Epithelial cell of proximal tubule (primary cell): ENCODE measurements at regions not wholly inside any gene's neighbourhood (a gene's known extent, or its start where the extent isn't known, plus 50 kb on each side); places are given as distances from the start of the nearest gene placed in this dataset.

Experiments
- DNase-seq: peaks from one replicate; pipeline ENCODE4 v3.0.0-alpha.2; 2011; ENCODE audit warnings: low read depth
- H3K4me3 ChIP-seq: 2 replicates; pipeline ENCODE4 v1.5.1; 2011; ENCODE audit warnings: low read depth, mild to moderate bottlenecking, low read length
- CTCF ChIP-seq: conservative IDR thresholded peaks from 2 replicates; pipeline ENCODE4 v1.5.1; 2012; ENCODE audit warnings: low read depth, mild to moderate bottlenecking, low read length

DNA sequence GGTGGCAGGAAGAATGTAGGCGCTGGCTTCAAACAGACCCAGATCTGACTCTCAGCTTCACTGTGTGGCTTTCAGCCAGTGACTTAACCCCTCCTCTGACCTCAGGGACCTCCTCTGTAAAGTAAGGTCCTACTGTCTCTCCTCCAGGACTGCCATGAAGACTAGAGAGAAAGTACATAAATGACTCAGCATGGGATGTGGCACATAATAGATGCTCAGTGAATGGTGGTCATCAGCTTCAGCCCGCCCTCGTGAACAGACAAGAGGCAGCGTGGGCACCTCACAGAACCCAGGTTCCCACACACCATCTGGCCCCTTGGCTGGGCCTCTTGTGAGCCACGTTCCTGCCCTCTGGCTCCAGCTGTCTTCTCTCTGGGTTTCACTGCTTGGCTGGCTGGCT is 126.0 kb downstream of the SYF2 start:
- no peak for TF ChIP-seq CTCF
- DNase-seq: no peak
- no peak overlapping the region for H3K4me3 ChIP-seq

GRCh38 chr1:25105836-25106235 is 126.5 kb downstream of the SYF2 start:
- no peak for TF ChIP-seq CTCF

GRCh38 chr1:25104932-25105561 is 127.3 kb downstream of the SYF2 start:
- H3K4me3 ChIP-seq: no peak overlapping the region
- DNase-seq: no peak
- TF ChIP-seq CTCF: no peak

More at GRCh38 chr1:25105836-25106235, 126.5 kb downstream of the SYF2 start:
- no peak for DNase-seq
- no peak overlapping the region for H3K4me3 ChIP-seq

DNA sequence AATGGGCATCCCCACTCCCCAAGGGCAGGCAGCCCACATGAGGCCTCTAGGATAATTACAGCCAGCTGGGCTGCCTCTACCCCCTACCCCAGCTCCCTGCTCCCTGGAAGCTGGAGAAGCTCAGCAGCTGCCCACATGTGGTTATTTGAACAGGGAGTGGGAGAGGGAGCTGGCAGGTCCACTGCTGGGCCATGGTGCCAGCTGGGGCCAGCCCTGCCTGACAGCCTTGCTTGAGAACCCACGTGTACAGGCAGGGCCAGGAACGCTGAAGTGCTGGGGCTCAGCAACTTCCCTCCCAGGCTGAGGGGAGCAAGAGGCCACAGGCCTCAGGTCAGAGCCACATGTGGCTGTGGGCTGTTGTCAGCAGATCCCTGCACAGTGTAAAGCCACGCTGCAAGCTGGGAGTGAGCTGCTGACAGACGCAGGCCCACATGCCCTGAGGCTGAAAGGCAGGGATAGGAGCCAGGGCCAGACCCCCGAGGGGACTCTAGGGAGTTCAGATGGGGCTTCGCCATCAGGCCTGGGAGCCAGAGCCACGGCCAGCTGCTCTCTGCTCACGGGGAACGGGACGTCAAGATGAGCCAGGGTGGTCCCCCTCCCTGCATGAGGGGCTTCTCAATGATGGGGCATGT is 129.0 kb downstream of the SYF2 start:
- DNase-seq: no peak
- no peak for TF ChIP-seq CTCF
- no peak overlapping the region for H3K4me3 ChIP-seq

- DNase-seq: no peak
- TF ChIP-seq CTCF: no peak
- H3K4me3 ChIP-seq: no peak overlapping the region
These were observed 132.0 kb downstream of the SYF2 start for GRCh38 chr1:25100151-25100833.

DNA sequence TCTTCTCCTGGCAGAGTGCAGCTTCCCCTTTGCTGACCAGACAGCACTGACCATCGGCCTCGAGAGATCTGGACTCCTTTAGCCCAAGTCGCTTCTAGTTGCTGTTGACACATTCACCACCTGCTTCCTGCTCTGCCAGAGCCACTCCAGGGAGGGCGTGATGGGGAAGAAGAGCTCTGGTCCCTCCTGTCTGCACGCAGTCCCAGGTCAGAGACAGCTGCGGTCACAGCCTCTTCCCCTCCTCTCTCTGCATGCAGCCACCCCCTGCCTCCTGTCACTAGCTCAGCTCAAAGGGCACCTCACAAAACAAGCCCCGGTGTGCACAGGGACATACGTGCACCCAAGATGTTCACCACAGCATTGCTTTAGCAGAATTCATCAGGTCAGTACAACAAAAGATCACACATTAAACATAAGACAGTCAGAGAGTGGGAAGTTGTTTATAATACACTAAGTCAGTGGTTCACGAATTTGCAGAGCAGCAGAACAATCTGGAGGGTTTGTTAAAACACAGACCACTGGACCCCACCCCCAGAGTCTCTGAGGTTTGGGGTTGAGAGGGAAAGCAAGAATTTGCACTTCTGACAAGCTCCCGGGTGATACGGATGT is 132.9 kb downstream of the SYF2 start:
- no peak for TF ChIP-seq CTCF
- DNase-seq: no peak
- H3K4me3 ChIP-seq: no peak overlapping the region
